Gastroesophageal sphincter (tissue), 4 donors: ENCODE measurements at regions not wholly inside any gene's neighbourhood (a gene's known extent, or its start where the extent isn't known, plus 50 kb on each side); places are given as distances from the start of the nearest gene placed in this dataset.

Source experiments
- ATAC-seq: fragments of 150-250 bp; one replicate; pipeline ENCODE4 v1.9.1; 2016; ENCODE audit warnings: mild to moderate bottlenecking, moderate library complexity
- H3K27ac ChIP-seq, 4 donors: fragments of 200-600 bp; sonication (generic) in 3 of 4; 1 replicate in 3 of 4; 2 replicates in 1 of 4; pipeline ENCODE4 v1.5.1; 2016 to 2019
- H3K27me3 ChIP-seq: fragments of 200-600 bp; sonication (generic); one replicate; pipeline ENCODE4 v1.5.1; 2019
- H3K36me3 ChIP-seq, 2 donors: fragments of 200-600 bp; sonication (generic); one replicate each; pipeline ENCODE4 v1.5.1; 2019; ENCODE audit warnings: control low read depth in 1 of 2
- H3K4me1 ChIP-seq, 3 donors: fragments of 200-600 bp; sonication (generic); 1 replicate in 2 of 3; 2 replicates in 1 of 3; pipeline ENCODE4 v1.5.1; 2016 to 2019; ENCODE audit warnings: control low read depth in 2 of 3
- H3K4me3 ChIP-seq, 2 donors: fragments of 200-600 bp; sonication (generic); one replicate each; pipeline ENCODE4 v1.5.1; 2019; ENCODE audit warnings: mild to moderate bottlenecking in 1 of 2, moderate library complexity in 1 of 2
- H3K9me3 ChIP-seq, 3 donors: fragments of 200-600 bp; sonication (generic); one replicate each; pipeline ENCODE4 v1.5.1; 2017 to 2019; ENCODE audit warnings: control low read depth in 2 of 3
- EP300 ChIP-seq: sonication (generic); formaldehyde crosslinking; IDR thresholded peaks from one replicate; pipeline ENCODE4 v1.6.1; 2017; ENCODE audit warnings: antibody characterized with exemption, mild to moderate bottlenecking
- POLR2A ChIP-seq, 2 donors: fragments of 450-650 bp; IDR thresholded peaks; one replicate each; pipeline ENCODE4 v1.6.1; 2017; ENCODE audit warnings: antibody characterized with exemption in 2 of 2, mild to moderate bottlenecking in 2 of 2, moderate library complexity in 1 of 2
- POLR2AphosphoS5 ChIP-seq: sonication (generic); formaldehyde crosslinking; IDR thresholded peaks from one replicate; pipeline ENCODE4 v1.6.1; 2017; ENCODE audit warnings: antibody characterized with exemption
- WGBS, 2 donors: methylation state at CpG; one replicate each; pipeline ENCODE4 v1.1.5; 2018; ENCODE audit warnings: low coverage in 1 of 2; 5-methylcytosine and 5-hydroxymethylcytosine counted together
- small RNA-seq, 4 donors: library from RNA; depleted of rRNA; stranded (forward); fragments of <200 nt; gene quantifications; one replicate each; pipeline ENCODE3, GENCODE V24; 2016
- TF ChIP-seq, protein P1 (sequence below), 4 experiments: fragments of 200-600 bp in 2 of 4; fragments of 450-650 bp in 2 of 4; sonication (generic) in 1 of 4; IDR thresholded peaks; one replicate each; pipeline ENCODE4 v1.5.1; 2017 to 2019; ENCODE audit warnings: antibody characterized with exemption in 4 of 4, mild to moderate bottlenecking in 2 of 4, moderate library complexity in 2 of 4

DNA sequence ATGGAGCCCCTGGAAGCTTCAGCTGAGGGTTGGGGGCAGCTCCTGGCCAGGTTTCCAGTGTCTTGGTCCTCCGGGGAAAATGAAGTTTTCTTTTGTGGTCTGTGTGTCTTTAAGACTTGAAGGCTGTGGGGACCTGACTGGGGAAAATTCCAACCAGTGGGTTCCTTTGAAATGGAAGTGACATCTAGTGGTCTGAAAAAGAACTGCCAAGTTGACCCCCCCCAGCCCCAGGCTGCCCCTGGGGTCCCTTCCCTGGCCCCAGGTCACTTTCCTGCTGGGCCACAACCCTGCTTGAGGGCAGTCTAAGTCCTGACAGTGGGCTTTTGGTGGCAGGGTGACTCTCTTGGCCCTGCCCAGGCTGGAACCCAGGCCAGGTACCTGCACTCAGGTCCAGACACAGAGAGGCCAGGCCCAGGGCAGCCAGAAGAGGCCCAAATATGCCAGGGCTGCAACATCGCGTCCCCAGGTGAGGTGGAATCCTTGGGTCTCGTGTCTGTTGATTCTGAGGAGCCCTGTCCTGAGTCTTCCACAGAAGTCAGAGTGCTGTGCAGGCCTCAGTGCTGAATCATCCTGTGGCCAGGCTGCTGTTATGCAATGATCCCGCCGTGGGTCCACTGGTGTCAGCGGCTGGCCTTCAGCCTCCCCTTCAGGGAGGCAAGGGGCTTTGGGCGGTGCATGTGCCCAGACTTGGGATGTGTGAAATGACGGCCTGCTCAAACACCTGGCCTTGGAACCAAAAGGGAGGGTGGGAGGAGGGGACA lies 68.4 kb downstream of the VEGFA start:
- Histone ChIP-seq H3K27ac (peak overlapping the region in 1 of 4 donors; percentile 10), H3K9me3 (no peaks in the 10 kb centered on the region), H3K4me3 (no peak overlapping the region), H3K36me3 (no peaks in the 10 kb centered on the region), H3K27me3 (no peaks in the 10 kb centered on the region), H3K4me1 (no peaks in the 10 kb centered on the region)
- peak; percentile 70 for ATAC-seq
- TF ChIP-seq EP300 (no peak), POLR2A (IDR thresholded peaks at IDR 0.05) (no peak), POLR2AphosphoS5 (no peak)
- TF ChIP-seq, protein P1, sequence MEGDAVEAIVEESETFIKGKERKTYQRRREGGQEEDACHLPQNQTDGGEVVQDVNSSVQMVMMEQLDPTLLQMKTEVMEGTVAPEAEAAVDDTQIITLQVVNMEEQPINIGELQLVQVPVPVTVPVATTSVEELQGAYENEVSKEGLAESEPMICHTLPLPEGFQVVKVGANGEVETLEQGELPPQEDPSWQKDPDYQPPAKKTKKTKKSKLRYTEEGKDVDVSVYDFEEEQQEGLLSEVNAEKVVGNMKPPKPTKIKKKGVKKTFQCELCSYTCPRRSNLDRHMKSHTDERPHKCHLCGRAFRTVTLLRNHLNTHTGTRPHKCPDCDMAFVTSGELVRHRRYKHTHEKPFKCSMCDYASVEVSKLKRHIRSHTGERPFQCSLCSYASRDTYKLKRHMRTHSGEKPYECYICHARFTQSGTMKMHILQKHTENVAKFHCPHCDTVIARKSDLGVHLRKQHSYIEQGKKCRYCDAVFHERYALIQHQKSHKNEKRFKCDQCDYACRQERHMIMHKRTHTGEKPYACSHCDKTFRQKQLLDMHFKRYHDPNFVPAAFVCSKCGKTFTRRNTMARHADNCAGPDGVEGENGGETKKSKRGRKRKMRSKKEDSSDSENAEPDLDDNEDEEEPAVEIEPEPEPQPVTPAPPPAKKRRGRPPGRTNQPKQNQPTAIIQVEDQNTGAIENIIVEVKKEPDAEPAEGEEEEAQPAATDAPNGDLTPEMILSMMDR (IDR thresholded peaks at IDR 0.05) = peak in 2 of 4 experiments; percentile 13 to 33
- WGBS, 2 donors = 17% methylated on average over 1 of the region's 9 CpGs; no CpG with 5 or more reads in 1 of the 2 donors

DNA sequence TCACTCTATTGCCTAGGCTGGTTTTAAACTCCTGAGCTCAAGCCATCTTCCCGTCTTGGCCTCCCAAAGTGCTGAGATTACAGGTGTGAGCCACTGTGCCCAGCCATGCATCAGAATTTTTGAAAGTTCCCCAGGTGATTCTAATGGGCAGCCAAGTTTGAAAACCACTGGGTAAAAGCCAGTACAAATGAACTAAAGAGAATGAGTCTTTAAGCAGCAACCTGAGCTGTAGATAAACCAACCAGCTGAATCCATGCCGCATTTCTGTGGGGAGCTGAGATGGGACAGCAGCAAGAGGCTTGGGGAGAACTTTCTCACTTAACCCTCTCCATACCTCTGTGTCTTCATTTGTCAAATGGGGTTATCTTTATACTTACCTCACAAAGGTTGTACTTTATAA lies 67.5 kb downstream of the VEGFA start:
- H3K27ac ChIP-seq = no peak overlapping the region
- ATAC-seq = no peak
- H3K27me3 ChIP-seq = no peaks in the 10 kb centered on the region
- no peaks in the 10 kb centered on the region for H3K9me3 ChIP-seq
- TF ChIP-seq POLR2A (IDR thresholded peaks at IDR 0.05) (no peak), EP300 (no peak), POLR2AphosphoS5 (no peak)
- TF ChIP-seq, protein P1 (IDR thresholded peaks at IDR 0.05) = no peak
- no peaks in the 10 kb centered on the region for H3K36me3 ChIP-seq
- no peaks in the 10 kb centered on the region for H3K4me1 ChIP-seq
- H3K4me3 ChIP-seq = no peak overlapping the region
- WGBS, 2 donors = 0 to 50% methylated on average over 1 of the region's 2 CpGs

DNA sequence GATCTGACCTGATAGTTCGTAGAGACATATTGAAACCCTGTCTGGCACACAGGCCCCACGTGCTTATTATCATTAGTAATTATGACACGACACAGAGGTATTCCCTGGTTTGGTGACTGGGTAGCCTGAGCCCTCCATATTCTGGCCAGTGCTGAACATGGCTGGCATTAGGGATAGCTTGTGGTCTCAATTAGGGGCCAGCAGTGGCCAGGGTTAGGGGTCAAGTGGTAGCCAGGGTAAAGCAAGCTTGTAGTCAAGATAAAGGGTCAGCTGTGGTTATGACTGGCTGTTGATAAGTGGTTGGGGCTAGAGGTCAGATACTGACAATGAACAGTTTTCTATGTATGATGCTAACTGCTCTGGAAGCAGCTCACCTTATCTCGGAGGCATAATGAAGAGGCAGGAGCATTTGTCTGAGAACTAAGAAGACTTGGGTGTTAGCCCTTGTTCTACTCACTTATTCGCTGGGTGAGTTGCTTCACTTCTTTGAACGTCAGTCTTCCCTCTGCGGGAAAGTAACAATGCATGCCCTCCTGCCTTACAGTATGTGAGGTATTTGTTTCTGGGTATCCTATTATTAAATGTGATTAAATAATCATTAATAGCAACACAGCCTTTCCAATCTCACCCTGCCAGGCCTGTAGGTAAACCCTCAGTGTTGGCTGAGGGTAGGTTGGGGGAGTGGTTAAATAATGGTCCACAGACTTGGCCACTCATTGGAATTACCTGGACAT lies 66.7 kb downstream of the VEGFA start:
- H3K27ac ChIP-seq = no peak overlapping the region
- no peak for ATAC-seq
- 78 to 88% methylated on average over 7 of the region's 7 CpGs for WGBS, 2 donors
- no peaks in the 10 kb centered on the region for H3K27me3 ChIP-seq
- no peaks in the 10 kb centered on the region for H3K9me3 ChIP-seq
- H3K4me3 ChIP-seq = no peak overlapping the region
- H3K4me1 ChIP-seq = no peaks in the 10 kb centered on the region
- no peak for TF ChIP-seq EP300
- TF ChIP-seq, protein P1 (IDR thresholded peaks at IDR 0.05) = no peak
- TF ChIP-seq POLR2A (IDR thresholded peaks at IDR 0.05) = no peak
- TF ChIP-seq POLR2AphosphoS5 = no peak
- H3K36me3 ChIP-seq = no peaks in the 10 kb centered on the region

Small RNAs in the stretch of these regions (small RNA-seq; reads per million reads assigned to genes)
- 0 reads per million in 4 donors for gene AL157371.1
